B cell (primary cell): ENCODE measurements at regions not wholly inside any gene's neighbourhood (a gene's known extent, or its start where the extent isn't known, plus 50 kb on each side); places are given as distances from the start of the nearest gene placed in this dataset.

Experiments
- ATAC-seq: fragments of 200-7000 bp; cut with Tn5 transposase; one replicate; pipeline ENCODE4 v1.10.0; 2021; ENCODE audit warnings: low read depth, mild to moderate bottlenecking, moderate number of reproducible peaks, moderate library complexity
- CTCF ChIA-PET: fragments of 350-600 bp; sonication (Branson Sonifier 250); formaldehyde crosslinking; loops from one replicate; lab custom pipeline; 2021; ENCODE audit warnings: antibody characterized with exemption, inconsistent platforms; lab: Charles Lee
- POLR2A ChIA-PET: fragments of 350-600 bp; sonication (Branson Sonifier 250); formaldehyde crosslinking; loops from one replicate; lab custom pipeline; 2021; ENCODE audit warnings: antibody characterized with exemption; lab: Charles Lee
- DNase-seq: peaks from one replicate; pipeline ENCODE4 v3.0.0; 2013
- H2AFZ ChIP-seq: 2 replicates; pipeline ENCODE4 v1.6.1; 2012; ENCODE audit warnings: mild to moderate bottlenecking, low read depth, low read length; ENCODE audit not compliant: insufficient read depth, poor library complexity, severe bottlenecking
- H3K27ac ChIP-seq, 2 donors: 1 replicate in 1 of 2; 2 replicates in 1 of 2; pipeline ENCODE4 v1.5.1; 2012 to 2013; ENCODE audit warnings: low read length in 2 of 2, mild to moderate bottlenecking in 2 of 2, moderate library complexity in 1 of 2
- H3K27me3 ChIP-seq, 4 experiments: fragments of 200-600 bp in 1 of 4; sonication (generic) in 1 of 4; replicated peaks in 1 of 4; 1 replicate in 2 of 4; 2 replicates in 2 of 4; pipeline versions ENCODE4 v1.6.1 to v1.7.0; 2013 to 2016; ENCODE audit warnings: low read length in 3 of 4, mild to moderate bottlenecking in 2 of 4, mixed read lengths in 1 of 4, moderate library complexity in 1 of 4; ENCODE audit not compliant: insufficient read depth in 4 of 4, control insufficient read depth in 3 of 4; ENCODE audit errors: control extremely low read depth in 1 of 4
- H3K36me3 ChIP-seq, 2 experiments: replicated peaks in 1 of 2; 1 replicate in 1 of 2; 2 replicates in 1 of 2; pipeline versions ENCODE4 v1.6.1 to v1.7.1; 2013; ENCODE audit warnings: low read length in 1 of 2; ENCODE audit not compliant: insufficient read depth in 2 of 2, control insufficient read depth in 1 of 2; ENCODE audit errors: control extremely low read depth in 1 of 2, extremely low read depth in 1 of 2
- H3K4me1 ChIP-seq, 2 donors: fragments of 200-600 bp in 1 of 2; sonication (generic) in 1 of 2; 1 replicate in 1 of 2; 2 replicates in 1 of 2; pipeline versions ENCODE4 v1.5.1 to v1.6.1; 2013 to 2017; ENCODE audit warnings: low read length in 2 of 2; ENCODE audit not compliant: control insufficient read depth in 2 of 2, insufficient read depth in 2 of 2
- H3K4me2 ChIP-seq: replicated peaks from 2 replicates; pipeline ENCODE3; 2012; ENCODE audit warnings: mild to moderate bottlenecking, low read depth, low read length; ENCODE audit not compliant: poor library complexity, severe bottlenecking
- H3K4me3 ChIP-seq, 5 experiments: fragments of 200-600 bp in 1 of 5; sonication (generic) in 1 of 5; 1 replicate in 3 of 5; 2 replicates in 2 of 5; pipeline versions ENCODE4 v1.5.1 to v1.7.0; 2011 to 2016; ENCODE audit warnings: low read length in 4 of 5, mild to moderate bottlenecking in 4 of 5, low read depth in 2 of 5, control low read depth in 1 of 5, moderate library complexity in 1 of 5; ENCODE audit not compliant: insufficient read depth in 1 of 5; ENCODE audit errors: control extremely low read depth in 1 of 5, extremely low read depth in 1 of 5
- H3K79me2 ChIP-seq: fragments of 200-600 bp; sonication (generic); one replicate; pipeline ENCODE4 v1.6.0; 2016; ENCODE audit warnings: low read length; ENCODE audit not compliant: control insufficient read depth, insufficient read depth
- H3K9ac ChIP-seq: fragments of 200-600 bp; sonication (generic); 2 replicates; pipeline ENCODE4 v1.6.1; 2017; ENCODE audit warnings: mild to moderate bottlenecking, low read length, moderate library complexity
- H3K9me3 ChIP-seq, 3 donors: one replicate each; pipeline versions ENCODE4 v1.6.1 to v1.7.1; 2013; ENCODE audit warnings: low read length in 2 of 3; ENCODE audit not compliant: control insufficient read depth in 2 of 3, insufficient read depth in 1 of 3; ENCODE audit errors: control extremely low read depth in 1 of 3
- H4K20me1 ChIP-seq: 2 replicates; pipeline ENCODE4 v1.6.0; 2012; ENCODE audit warnings: mild to moderate bottlenecking, low read length; ENCODE audit not compliant: insufficient read depth, control insufficient read depth, poor library complexity, severe bottlenecking
- H3K27ac Mint-ChIP-seq: one replicate; pipeline ENCODE4 v1.8.0; 2021; ENCODE audit warnings: mixed read lengths
- H3K27me3 Mint-ChIP-seq: one replicate; pipeline ENCODE4 v1.8.0; 2021; ENCODE audit warnings: mixed read lengths
- H3K4me1 Mint-ChIP-seq: one replicate; pipeline ENCODE4 v1.8.0; 2021; ENCODE audit warnings: mixed read lengths
- H3K4me3 Mint-ChIP-seq: one replicate; pipeline ENCODE4 v1.8.0; 2021; ENCODE audit warnings: mixed read lengths
- H3K9me3 Mint-ChIP-seq: one replicate; pipeline ENCODE4 v1.8.0; 2022; ENCODE audit warnings: mixed read lengths; ENCODE audit not compliant: insufficient read depth
- EZH2 ChIP-seq: IDR thresholded peaks from 2 replicates; pipeline ENCODE4 v1.6.1; 2012; ENCODE audit warnings: borderline replicate concordance, low read depth, mild to moderate bottlenecking, moderate library complexity, low read length; ENCODE audit not compliant: insufficient read depth, poor library complexity, severe bottlenecking
- WGBS: methylation state at CpG from one replicate; pipeline ENCODE4 v1.1.5; 2013; ENCODE audit warnings: missing lambda C conversion rate; ENCODE audit not compliant: insufficient coverage; 5-methylcytosine and 5-hydroxymethylcytosine counted together
- intact Hi-C: fragments of 100-400 bp; cut with micrococcal nuclease; formaldehyde crosslinking; loops from one replicate; pipeline ENCODE4 v1.10.0; 2022
- TF ChIP-seq, protein P1 (sequence below): fragments of 200-600 bp; IDR thresholded peaks from one replicate; pipeline ENCODE4 v1.8.0; 2022; ENCODE audit warnings: antibody characterized with exemption, mild to moderate bottlenecking

DNA sequence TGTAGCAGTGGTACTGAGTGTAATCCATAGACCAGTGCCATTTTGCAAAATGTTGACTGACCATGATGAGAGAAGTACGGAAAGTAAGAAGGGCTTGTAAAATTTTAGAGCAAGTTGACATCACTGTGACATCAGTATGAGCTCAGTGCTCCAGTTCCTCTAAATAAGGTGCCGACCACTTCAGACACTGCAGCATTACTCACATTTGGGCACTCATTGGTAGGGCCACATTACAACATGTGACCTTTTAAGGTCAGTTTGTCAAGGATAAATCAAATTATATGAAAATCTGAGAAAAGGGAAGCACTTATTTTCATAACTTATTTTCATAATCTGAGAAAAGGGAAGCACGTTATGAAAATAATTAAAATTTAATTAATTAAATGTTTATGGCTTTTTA is 128.0 kb upstream of the ERG start:
- DNase-seq, result no peak
- 100% methylated on average over 1 of the region's 3 CpGs for WGBS
- POLR2A ChIA-PET, result no interaction called here

DNA sequence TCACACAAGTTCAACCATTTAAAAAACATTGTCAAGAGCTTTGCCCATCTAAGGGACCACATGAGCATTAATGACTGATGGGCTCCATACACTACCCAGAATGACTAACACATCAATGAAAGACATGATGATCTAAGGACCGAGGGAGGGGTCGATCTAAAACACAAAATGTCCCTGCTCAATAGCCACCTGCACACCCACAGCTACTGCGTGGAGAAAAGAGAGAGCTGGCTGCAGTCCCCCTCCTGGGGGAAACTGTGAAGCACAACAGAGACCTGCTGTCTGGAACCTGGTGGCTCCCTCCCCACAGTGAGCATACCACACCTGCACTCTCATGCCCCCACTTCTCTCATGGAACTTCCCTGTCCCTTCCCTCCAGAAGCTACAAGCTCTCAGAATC is 130.1 kb upstream of the ERG start:
- Histone ChIP-seq H3K4me1 (no peaks in the 10 kb centered on the region), H3K27ac (no peak overlapping the region), H3K4me3 (no peak overlapping the region), H3K27me3 (no peaks in the 10 kb centered on the region), H3K4me2 (no peak overlapping the region), H3K9ac (no peak overlapping the region), H4K20me1 (no peaks in the 10 kb centered on the region), H3K79me2 (no peaks in the 10 kb centered on the region), H2AFZ (no peak overlapping the region), H3K36me3 (no peaks in the 10 kb centered on the region), H3K9me3 (peaks cover 0 to 2% (median 0%) of the 10 kb centered on the region in 3 donors)
- H3K4me1 Mint-ChIP-seq, result no peaks in the 10 kb centered on the region
- peaks cover 2% of the 10 kb centered on the region for H3K9me3 Mint-ChIP-seq
- no peak overlapping the region for H3K27ac Mint-ChIP-seq
- intact Hi-C loops, result no loop called here
- H3K27me3 Mint-ChIP-seq, result no peaks in the 10 kb centered on the region
- ATAC-seq (no peak), DNase-seq (no peak)
- POLR2A ChIA-PET, result no interaction called here
- H3K4me3 Mint-ChIP-seq, result no peak overlapping the region
- TF ChIP-seq EZH2, result no peak
- TF ChIP-seq, protein P1, sequence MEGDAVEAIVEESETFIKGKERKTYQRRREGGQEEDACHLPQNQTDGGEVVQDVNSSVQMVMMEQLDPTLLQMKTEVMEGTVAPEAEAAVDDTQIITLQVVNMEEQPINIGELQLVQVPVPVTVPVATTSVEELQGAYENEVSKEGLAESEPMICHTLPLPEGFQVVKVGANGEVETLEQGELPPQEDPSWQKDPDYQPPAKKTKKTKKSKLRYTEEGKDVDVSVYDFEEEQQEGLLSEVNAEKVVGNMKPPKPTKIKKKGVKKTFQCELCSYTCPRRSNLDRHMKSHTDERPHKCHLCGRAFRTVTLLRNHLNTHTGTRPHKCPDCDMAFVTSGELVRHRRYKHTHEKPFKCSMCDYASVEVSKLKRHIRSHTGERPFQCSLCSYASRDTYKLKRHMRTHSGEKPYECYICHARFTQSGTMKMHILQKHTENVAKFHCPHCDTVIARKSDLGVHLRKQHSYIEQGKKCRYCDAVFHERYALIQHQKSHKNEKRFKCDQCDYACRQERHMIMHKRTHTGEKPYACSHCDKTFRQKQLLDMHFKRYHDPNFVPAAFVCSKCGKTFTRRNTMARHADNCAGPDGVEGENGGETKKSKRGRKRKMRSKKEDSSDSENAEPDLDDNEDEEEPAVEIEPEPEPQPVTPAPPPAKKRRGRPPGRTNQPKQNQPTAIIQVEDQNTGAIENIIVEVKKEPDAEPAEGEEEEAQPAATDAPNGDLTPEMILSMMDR, result no peak
- CTCF ChIA-PET, result no interaction called here
- WGBS, result 89% methylated on average over 3 of the region's 3 CpGs

More for the DNA sequence above, 128.0 kb upstream of the ERG start:
- Histone ChIP-seq H3K9ac (no peak overlapping the region), H4K20me1 (no peaks in the 10 kb centered on the region), H3K79me2 (no peaks in the 10 kb centered on the region), H3K27me3 (no peaks in the 10 kb centered on the region), H3K9me3 (peaks cover 0 to 8% (median 0%) of the 10 kb centered on the region in 3 donors), H3K4me2 (no peak overlapping the region), H3K36me3 (no peaks in the 10 kb centered on the region), H2AFZ (no peak overlapping the region), H3K4me1 (no peaks in the 10 kb centered on the region), H3K4me3 (no peak overlapping the region), H3K27ac (no peak overlapping the region)
- Mint-ChIP-seq H3K4me3 (no peak overlapping the region), H3K27me3 (no peaks in the 10 kb centered on the region), H3K27ac (no peak overlapping the region), H3K4me1 (no peaks in the 10 kb centered on the region), H3K9me3 (peaks cover 2% of the 10 kb centered on the region)
- CTCF ChIA-PET, result no interaction called here
- no peak for TF ChIP-seq EZH2
- TF ChIP-seq, protein P1, result no peak
- intact Hi-C loops, result no loop called here
- no peak for ATAC-seq
